Stimulated activated naive CD8-positive, alpha-beta T cell treated with anti-CD3 and anti-CD28 coated beads, Interleukin-15, amount 100 ng/mL, for 72 hours (primary cell): ENCODE measurements at regions not wholly inside any gene's neighbourhood (a gene's known extent, or its start where the extent isn't known, plus 50 kb on each side); places are given as distances from the start of the nearest gene placed in this dataset.

Experiments
- ATAC-seq: fragments of 150-1000 bp; cut with Tn5 transposase; 2 replicates; pipeline ENCODE4 v1.10.0; 2021; ENCODE audit warnings: mild to moderate bottlenecking, moderate library complexity
- DNase-seq, 2 donors: peaks; one replicate each; pipeline ENCODE4 v3.0.0; 2021 to 2022
- H3K27ac Mint-ChIP-seq, 2 donors: one replicate each; pipeline ENCODE4 v1.8.0; 2022; ENCODE audit warnings: mild to moderate bottlenecking in 2 of 2, mixed read lengths in 2 of 2, moderate library complexity in 2 of 2
- H3K27me3 Mint-ChIP-seq: one replicate; pipeline ENCODE4 v1.8.0; 2022; ENCODE audit warnings: mixed read lengths
- H3K4me1 Mint-ChIP-seq: one replicate; pipeline ENCODE4 v1.8.0; 2022; ENCODE audit warnings: mild to moderate bottlenecking, mixed read lengths
- H3K4me3 Mint-ChIP-seq, 2 donors: one replicate each; pipeline ENCODE4 v1.8.0; 2022; ENCODE audit warnings: mild to moderate bottlenecking in 2 of 2, mixed read lengths in 2 of 2, moderate library complexity in 1 of 2
- H3K9me3 Mint-ChIP-seq, 2 donors: one replicate each; pipeline ENCODE4 v1.8.0; 2022; ENCODE audit warnings: mixed read lengths in 2 of 2

GRCh38 chr21:35345954-35346353 lies 296.9 kb upstream of the RUNX1 start:
- H3K27me3 Mint-ChIP-seq = peaks cover 19% of the 10 kb centered on the region
- ATAC-seq = no peak

GRCh38 chr21:35344582-35344981 lies 295.5 kb upstream of the RUNX1 start:
- peaks cover 40% of the 10 kb centered on the region for H3K4me1 Mint-ChIP-seq
- H3K9me3 Mint-ChIP-seq = peaks cover 12 to 18% of the 10 kb centered on the region in 2 donors
- ATAC-seq = no peak
- H3K27me3 Mint-ChIP-seq = peaks cover 19% of the 10 kb centered on the region
- H3K4me3 Mint-ChIP-seq = no peak overlapping the region
- no peak overlapping the region for H3K27ac Mint-ChIP-seq
- DNase-seq = no peak

More at GRCh38 chr21:35345954-35346353, 296.9 kb upstream of the RUNX1 start:
- Mint-ChIP-seq H3K9me3 (peaks cover 12 to 18% of the 10 kb centered on the region in 2 donors), H3K4me1 (peaks cover 44% of the 10 kb centered on the region), H3K27ac (no peak overlapping the region), H3K4me3 (no peak overlapping the region)
- no peak for DNase-seq

GRCh38 chr21:35343046-35343819 lies 294.1 kb upstream of the RUNX1 start:
- H3K9me3 Mint-ChIP-seq = peaks cover 12 to 24% of the 10 kb centered on the region in 2 donors
- peak overlapping the region; percentile 52 to 78 for H3K4me3 Mint-ChIP-seq
- peaks cover 18% of the 10 kb centered on the region for H3K27me3 Mint-ChIP-seq
- DNase-seq (peak in 1 of 2 donors; percentile 11), ATAC-seq (peak; percentile 84)
- peaks cover 40% of the 10 kb centered on the region for H3K4me1 Mint-ChIP-seq
- peak overlapping the region; percentile 65 to 97 for H3K27ac Mint-ChIP-seq

GRCh38 chr21:35342440-35342839 lies 293.3 kb upstream of the RUNX1 start:
- Mint-ChIP-seq H3K4me3 (peak overlapping the region; percentile 52 to 78), H3K4me1 (peaks cover 40% of the 10 kb centered on the region), H3K27ac (peak overlapping the region; percentile 2 to 97), H3K27me3 (peaks cover 10% of the 10 kb centered on the region), H3K9me3 (peaks cover 10 to 27% of the 10 kb centered on the region in 2 donors)
- peak; percentile 8 to 14 for DNase-seq
- peak; percentile 87 for ATAC-seq

- DNase-seq (no peak), ATAC-seq (no peak)
- H3K27ac Mint-ChIP-seq = no peak overlapping the region
- no peaks in the 10 kb centered on the region for H3K27me3 Mint-ChIP-seq
- peaks cover 5 to 17% of the 10 kb centered on the region in 2 donors for H3K9me3 Mint-ChIP-seq
- H3K4me3 Mint-ChIP-seq = no peak overlapping the region
- peaks cover 43% of the 10 kb centered on the region for H3K4me1 Mint-ChIP-seq
Measured at GRCh38 chr21:35340273-35340672, 291.2 kb upstream of the RUNX1 start.

DNA sequence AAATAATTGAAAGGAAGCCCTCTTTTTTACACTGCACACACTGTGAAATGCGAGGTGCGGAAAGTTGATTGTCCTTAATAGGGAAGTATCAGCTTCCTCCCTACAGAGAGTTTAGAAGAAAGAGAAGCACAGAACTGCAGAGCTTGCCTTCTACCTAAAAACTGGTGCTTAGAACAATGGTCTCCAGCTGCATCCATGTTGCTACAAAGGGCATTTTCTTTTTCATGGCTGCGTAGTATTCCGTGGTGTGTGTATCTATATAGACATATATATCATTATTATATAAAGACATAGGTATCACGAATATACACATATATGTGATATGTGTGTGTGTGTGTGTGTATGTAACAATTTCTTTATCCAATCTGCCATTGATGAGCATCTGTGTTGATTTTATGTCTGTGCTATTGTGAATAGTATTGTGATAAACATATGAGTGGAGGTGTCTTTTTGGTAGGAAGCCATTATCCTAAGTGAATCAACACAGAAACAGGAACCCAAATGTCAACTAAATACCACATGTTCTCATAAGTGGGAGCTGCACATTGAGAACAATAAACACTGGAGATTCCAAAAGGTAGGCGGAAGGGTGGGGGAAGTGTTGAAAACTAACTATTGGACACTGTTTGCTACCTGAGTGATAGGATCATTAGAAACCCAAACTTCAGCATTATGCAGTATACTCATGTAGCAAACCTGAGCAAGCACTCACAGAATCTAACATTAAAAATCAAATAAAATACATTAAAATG lies 290.0 kb upstream of the RUNX1 start:
- peaks cover 39% of the 10 kb centered on the region for H3K4me1 Mint-ChIP-seq
- H3K27me3 Mint-ChIP-seq = no peaks in the 10 kb centered on the region
- no peak for DNase-seq
- no peak overlapping the region for H3K4me3 Mint-ChIP-seq
- H3K27ac Mint-ChIP-seq = no peak overlapping the region
- ATAC-seq = no peak
- peaks cover 0 to 11% of the 10 kb centered on the region in 2 donors for H3K9me3 Mint-ChIP-seq

- Mint-ChIP-seq H3K27me3 (no peaks in the 10 kb centered on the region), H3K9me3 (peaks cover 0 to 11% of the 10 kb centered on the region in 2 donors), H3K4me1 (peaks cover 32% of the 10 kb centered on the region), H3K27ac (no peak overlapping the region), H3K4me3 (no peak overlapping the region)
- no peak for DNase-seq
- no peak for ATAC-seq
Measured at GRCh38 chr21:35338281-35338680, 289.2 kb upstream of the RUNX1 start.

DNA sequence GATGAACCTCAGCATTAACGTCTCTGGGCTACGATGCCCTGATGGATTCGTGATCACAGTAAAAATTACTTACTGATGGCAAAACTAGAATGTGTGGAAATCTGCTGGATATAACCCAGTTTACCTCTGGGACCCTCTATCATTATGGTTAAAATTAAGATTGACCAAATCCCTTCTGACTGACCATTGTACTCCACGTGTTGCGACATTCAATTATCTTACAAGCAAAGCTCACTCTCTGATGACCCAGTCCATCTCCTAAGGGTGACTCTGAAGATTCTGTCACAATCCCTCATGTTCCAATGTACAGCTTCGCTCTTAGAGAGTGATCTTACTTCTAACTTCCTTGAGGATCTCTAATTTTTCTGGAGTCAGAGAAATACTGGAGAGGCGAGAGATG lies 288.5 kb upstream of the RUNX1 start:
- Mint-ChIP-seq H3K27me3 (no peaks in the 10 kb centered on the region), H3K27ac (no peak overlapping the region), H3K4me1 (peaks cover 25% of the 10 kb centered on the region), H3K4me3 (no peak overlapping the region), H3K9me3 (peaks cover 0 to 11% of the 10 kb centered on the region in 2 donors)
- no peak for ATAC-seq
- no peak for DNase-seq

- DNase-seq = no peak
- peaks cover 15% of the 10 kb centered on the region for H3K4me1 Mint-ChIP-seq
- H3K27me3 Mint-ChIP-seq = no peaks in the 10 kb centered on the region
- peaks cover 1 to 13% of the 10 kb centered on the region in 2 donors for H3K9me3 Mint-ChIP-seq
- peak; percentile 33 for ATAC-seq
- no peak overlapping the region for H3K4me3 Mint-ChIP-seq
- no peak overlapping the region for H3K27ac Mint-ChIP-seq
Measured at GRCh38 chr21:35336534-35336933, 287.4 kb upstream of the RUNX1 start.

DNA sequence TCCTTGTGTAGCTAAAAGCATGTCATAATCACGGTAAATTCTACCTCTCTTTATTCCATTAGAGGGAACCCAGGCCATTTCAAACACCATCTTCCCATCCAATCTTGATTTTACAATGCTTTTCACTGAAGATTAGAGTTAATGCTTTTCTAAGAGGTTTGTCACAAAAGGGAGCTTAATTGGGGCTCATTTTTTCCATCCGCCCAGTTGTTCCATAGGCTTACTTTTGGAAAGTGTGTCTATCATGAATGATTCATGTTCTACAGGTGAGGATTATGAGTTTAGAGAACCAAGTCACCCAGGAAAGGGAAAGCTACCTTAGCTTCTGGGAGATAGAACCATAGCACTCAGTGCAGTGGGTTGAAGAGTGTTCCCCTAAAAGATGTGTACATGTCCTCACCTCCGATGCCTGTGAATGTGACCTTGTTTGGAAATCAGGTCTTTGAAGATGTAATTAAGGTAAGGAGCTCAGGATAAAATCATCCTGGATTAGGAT lies 286.9 kb upstream of the RUNX1 start:
- DNase-seq (no peak), ATAC-seq (no peak)
- Mint-ChIP-seq H3K27ac (peak overlapping the region; percentile 14 to 70), H3K4me1 (peaks cover 18% of the 10 kb centered on the region), H3K9me3 (peaks cover 6 to 19% of the 10 kb centered on the region in 2 donors), H3K4me3 (no peak overlapping the region), H3K27me3 (no peaks in the 10 kb centered on the region)

DNA sequence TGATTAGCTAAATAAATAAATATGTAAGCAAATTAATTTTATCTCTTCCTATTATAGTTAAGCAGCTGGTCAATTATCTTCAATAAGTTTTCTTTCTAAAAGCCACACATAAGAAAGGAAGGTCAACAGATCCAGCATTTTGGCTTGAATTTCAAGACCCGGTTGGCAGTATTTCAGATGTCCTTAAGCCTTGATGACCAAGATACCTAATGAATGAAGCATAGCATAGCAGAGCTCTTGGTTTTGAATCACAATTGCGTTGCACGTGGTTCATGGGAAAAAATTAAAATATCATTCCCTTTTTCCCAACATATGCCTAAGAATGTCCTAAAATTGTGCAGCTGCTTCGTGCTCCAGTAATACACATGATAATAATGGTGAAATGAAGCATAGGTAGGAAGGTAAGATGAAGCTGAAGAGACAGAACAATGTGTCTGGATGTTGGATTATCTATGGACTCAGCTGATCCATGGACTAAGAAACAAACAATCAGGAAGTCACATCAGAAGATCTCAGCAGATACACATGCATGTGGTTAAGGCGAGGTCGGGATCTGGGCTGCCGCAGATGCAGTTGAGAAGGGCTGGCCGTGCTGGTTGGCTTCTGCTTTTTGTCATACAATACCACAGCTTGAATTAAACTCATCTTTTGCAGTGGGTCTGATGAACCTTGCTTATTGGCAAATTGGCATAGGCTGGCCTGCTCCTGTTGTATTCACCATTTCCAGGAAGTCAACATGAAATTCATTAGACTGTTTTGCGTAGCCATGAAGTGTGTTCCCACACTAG lies 284.9 kb upstream of the RUNX1 start:
- H3K4me1 Mint-ChIP-seq = peaks cover 19% of the 10 kb centered on the region
- ATAC-seq (no peak), DNase-seq (no peak)
- peaks cover 7 to 19% of the 10 kb centered on the region in 2 donors for H3K9me3 Mint-ChIP-seq
- no peak overlapping the region for H3K4me3 Mint-ChIP-seq
- H3K27me3 Mint-ChIP-seq = no peaks in the 10 kb centered on the region
- H3K27ac Mint-ChIP-seq = no peak overlapping the region

DNA sequence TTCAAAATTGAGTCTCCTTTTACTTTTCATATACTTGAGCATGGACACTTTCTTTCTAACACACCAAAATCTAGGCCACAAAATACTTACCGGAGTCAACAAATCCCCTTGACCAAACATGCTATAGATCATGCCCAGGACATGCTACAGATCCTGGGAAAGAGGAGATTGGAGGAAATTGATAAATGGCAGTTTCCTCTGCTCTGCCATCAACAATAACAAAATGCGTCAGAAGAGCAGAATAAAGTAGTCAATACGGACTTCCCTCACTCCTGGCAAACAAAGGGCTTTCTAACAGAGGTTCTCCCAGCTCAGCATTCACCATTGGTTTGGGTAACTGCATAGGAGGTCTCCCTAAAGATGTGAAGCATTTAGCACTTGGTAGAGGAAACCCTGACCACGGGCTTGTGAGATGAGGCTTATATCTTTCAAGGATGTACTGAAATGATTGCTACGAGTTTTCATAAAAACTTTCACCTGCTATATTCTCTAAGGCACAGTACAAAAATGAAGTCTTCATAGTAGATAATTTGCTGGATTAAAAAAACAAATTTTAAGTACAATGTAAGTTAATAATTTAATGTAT lies 283.8 kb upstream of the RUNX1 start:
- DNase-seq (no peak), ATAC-seq (no peak)
- Mint-ChIP-seq H3K4me3 (no peak overlapping the region), H3K9me3 (peaks cover 7 to 11% of the 10 kb centered on the region in 2 donors), H3K27me3 (no peaks in the 10 kb centered on the region), H3K27ac (no peak overlapping the region), H3K4me1 (peaks cover 19% of the 10 kb centered on the region)

- Mint-ChIP-seq H3K9me3 (peaks cover 7 to 8% of the 10 kb centered on the region in 2 donors), H3K27ac (no peak overlapping the region), H3K4me1 (peaks cover 14% of the 10 kb centered on the region), H3K27me3 (peaks cover 7% of the 10 kb centered on the region), H3K4me3 (no peak overlapping the region)
- no peak for DNase-seq
- ATAC-seq = no peak
Measured at GRCh38 chr21:35329940-35330660, 281.0 kb upstream of the RUNX1 start.

- DNase-seq = no peak
- no peak overlapping the region for H3K4me3 Mint-ChIP-seq
- H3K4me1 Mint-ChIP-seq = peaks cover 14% of the 10 kb centered on the region
- no peak for ATAC-seq
- H3K9me3 Mint-ChIP-seq = peaks cover 7 to 8% of the 10 kb centered on the region in 2 donors
- H3K27me3 Mint-ChIP-seq = peaks cover 7% of the 10 kb centered on the region
- H3K27ac Mint-ChIP-seq = no peak overlapping the region
Measured at GRCh38 chr21:35328856-35329455, 279.9 kb upstream of the RUNX1 start.
